HEK293 (cell line): ENCODE measurements at regions not wholly inside any gene's neighbourhood (a gene's known extent, or its start where the extent isn't known, plus 50 kb on each side); places are given as distances from the start of the nearest gene placed in this dataset.

Experiments used
- CTCF ChIA-PET: fragments of 350-600 bp; formaldehyde crosslinking; extraction: SDS; loops from one replicate; lab custom pipeline; 2021; ENCODE audit warnings: antibody characterized with exemption; lab: Yijun Ruan, JAX
- POLR2A ChIA-PET: fragments of 300-600 bp; formaldehyde crosslinking; extraction: SDS; loops from one replicate; lab custom pipeline; 2020; ENCODE audit warnings: antibody characterized with exemption, inconsistent platforms; lab: Yijun Ruan, JAX
- H3K27ac ChIP-seq: fragments of 200-500 bp; sonication (Bioruptor generic); 2 replicates; pipeline ENCODE4 v1.5.1; 2014; ENCODE audit warnings: low read depth, low read length, control low read depth, inconsistent platforms; ENCODE audit errors: extremely low read depth
- H3K36me3 ChIP-seq, 2 experiments: fragments of 200-500 bp in 1 of 2; sonication (Bioruptor generic) in 1 of 2; 1 replicate in 1 of 2; 2 replicates in 1 of 2; pipeline ENCODE4 v1.5.1; 2014 to 2017; ENCODE audit warnings: inconsistent platforms in 2 of 2, low read length in 2 of 2; ENCODE audit not compliant: control insufficient read depth in 2 of 2, insufficient read depth in 1 of 2
- H3K4me1 ChIP-seq: fragments of 200-500 bp; sonication (Bioruptor generic); 2 replicates; pipeline ENCODE4 v1.5.1; 2014; ENCODE audit warnings: mild to moderate bottlenecking, low read length, inconsistent platforms; ENCODE audit not compliant: control insufficient read depth, insufficient read depth
- H3K4me3 ChIP-seq: 2 replicates; pipeline ENCODE4 v1.5.1; 2011; ENCODE audit warnings: low read depth, mild to moderate bottlenecking, control low read depth, low read length, moderate library complexity
- H3K9me3 ChIP-seq: fragments of 200-500 bp; sonication (Bioruptor generic); 2 replicates; pipeline ENCODE4 v1.5.1; 2014; ENCODE audit warnings: low read depth, low read length, inconsistent platforms; ENCODE audit not compliant: control insufficient read depth, insufficient read depth
- BCL11B ChIP-seq: fragments of 450-650 bp; formaldehyde crosslinking; IDR thresholded peaks from 2 replicates; pipeline ENCODE4 v1.5.1; 2016; ENCODE audit warnings: low read depth, missing biosample characterization, missing genetic modification characterization
- CTCF ChIP-seq: fragments of 450-650 bp; formaldehyde crosslinking; IDR thresholded peaks from 2 replicates; pipeline ENCODE4 v1.5.1; 2016; ENCODE audit warnings: missing biosample characterization, missing genetic modification characterization
- IKZF3 ChIP-seq: fragments of 450-650 bp; IDR thresholded peaks from 2 replicates; pipeline ENCODE4 v1.5.0; 2018; ENCODE audit warnings: missing biosample characterization, mild to moderate bottlenecking, missing genetic modification characterization, moderate library complexity
- MEIS1 ChIP-seq: sonication (generic); formaldehyde crosslinking; IDR thresholded peaks from 2 replicates; pipeline ENCODE4 v1.8.1; 2022; ENCODE audit warnings: missing genetic modification reagents, mild to moderate bottlenecking, borderline replicate concordance
- REST ChIP-seq: fragments of 450-650 bp; formaldehyde crosslinking; IDR thresholded peaks from 2 replicates; pipeline ENCODE4 v1.5.1; 2016; ENCODE audit warnings: missing biosample characterization, missing genetic modification characterization
- ZEB2 ChIP-seq: fragments of 450-650 bp; formaldehyde crosslinking; IDR thresholded peaks from 2 replicates; pipeline ENCODE4 v1.5.1; 2016; ENCODE audit warnings: missing biosample characterization, missing genetic modification characterization
- ZNF18 ChIP-seq: fragments of 450-650 bp; formaldehyde crosslinking; IDR thresholded peaks from 2 replicates; pipeline ENCODE4 v1.5.1; 2016; ENCODE audit warnings: missing biosample characterization, missing genetic modification characterization
- ZNF2 ChIP-seq: fragments of 450-650 bp; formaldehyde crosslinking; IDR thresholded peaks from 2 replicates; pipeline ENCODE4 v1.5.1; 2016; ENCODE audit warnings: missing biosample characterization, missing genetic modification characterization
- ZNF239 ChIP-seq: fragments of 450-650 bp; formaldehyde crosslinking; IDR thresholded peaks from 2 replicates; pipeline ENCODE4 v1.5.1; 2016; ENCODE audit warnings: missing biosample characterization, missing genetic modification characterization
- ZNF280D ChIP-seq: fragments of 450-650 bp; formaldehyde crosslinking; IDR thresholded peaks from 2 replicates; pipeline ENCODE4 v1.5.1; 2016; ENCODE audit warnings: missing biosample characterization, missing genetic modification characterization
- ZNF37A ChIP-seq: fragments of 450-650 bp; IDR thresholded peaks from 2 replicates; pipeline ENCODE4 v1.5.1; 2018; ENCODE audit warnings: missing biosample characterization, missing genetic modification characterization
- ZNF792 ChIP-seq: fragments of 450-650 bp; formaldehyde crosslinking; IDR thresholded peaks from 2 replicates; pipeline ENCODE4 v1.5.1; 2016; ENCODE audit warnings: missing biosample characterization, missing genetic modification characterization

GRCh38 chr17:62882284-62882683 lies 74.2 kb upstream of the MARCHF10 start:
- Histone ChIP-seq H3K36me3 (no peaks in the 10 kb centered on the region), H3K27ac (no peak overlapping the region), H3K4me3 (no peak overlapping the region), H3K9me3 (no peaks in the 10 kb centered on the region), H3K4me1 (no peaks in the 10 kb centered on the region)
- TF ChIP-seq ZNF18 (tag by site-specific recombination) (no peak), ZNF2 (tag by site-specific recombination) (no peak), ZNF280D (no peak), ZNF239 (peak; percentile 61; the same call in 1 of the 2 replicates), ZNF792 (tag by site-specific recombination) (no peak), ZNF37A (tag by site-specific recombination) (no peak)
- POLR2A ChIA-PET, result no interaction called here
- CTCF ChIA-PET, result interaction anchor here (0.7 kb wide), 1 partner anchor 53 kb away, joined by 3 read pairs; no protein-coding TSS in a partner anchor

- Histone ChIP-seq H3K4me3 (no peak overlapping the region), H3K36me3 (no peaks in the 10 kb centered on the region), H3K27ac (no peak overlapping the region), H3K9me3 (no peaks in the 10 kb centered on the region), H3K4me1 (no peaks in the 10 kb centered on the region)
- ChIA-PET POLR2A (no interaction called here), CTCF (interaction anchor here (0.7 kb wide), 2 partner anchors 13 to 34 kb away, joined by 3 read pairs; no protein-coding TSS in a partner anchor)
- TF ChIP-seq ZEB2 (no peak), MEIS1 (no peak), REST (tag by site-specific recombination) (no peak), CTCF (tag by site-specific recombination) (no peak), IKZF3 (tag by site-specific recombination) (no peak), BCL11B (tag by site-specific recombination) (no peak)
Observed at GRCh38 chr17:62880120-62880519, 72.0 kb upstream of the MARCHF10 start.
